K562 (cell line): ENCODE measurements at regions not wholly inside any gene's neighbourhood (a gene's known extent, or its start where the extent isn't known, plus 50 kb on each side); places are given as distances from the start of the nearest gene placed in this dataset.

Experiments
- CBFA2T3 ChIP-seq: fragments of 450-650 bp; IDR thresholded peaks from 2 replicates; pipeline ENCODE4 v1.6.1; 2017
- CHAMP1 ChIP-seq: fragments of 450-650 bp; IDR thresholded peaks from 2 replicates; pipeline ENCODE4 v1.6.1; 2016; ENCODE audit warnings: mild to moderate bottlenecking
- CSDE1 ChIP-seq, 2 experiments: fragments of 450-650 bp; IDR thresholded peaks; 2 replicates each; pipeline ENCODE4 v1.6.1; 2016; ENCODE audit warnings: mild to moderate bottlenecking in 1 of 2
- GABPB1 ChIP-seq: sonication (generic); formaldehyde crosslinking; IDR thresholded peaks from 2 replicates; pipeline ENCODE4 v1.8.0; 2022; ENCODE audit warnings: mild to moderate bottlenecking, missing genetic modification reagents
- HDAC8 ChIP-seq: fragments of 450-650 bp; IDR thresholded peaks from 2 replicates; pipeline ENCODE4 v1.6.1; 2016; ENCODE audit warnings: mild to moderate bottlenecking, missing genetic modification characterization, moderate library complexity, missing compliant biosample characterization
- JUND ChIP-seq, 2 experiments: IDR thresholded peaks; 2 replicates in 1 of 2; 3 replicates in 1 of 2; pipeline ENCODE4 v1.6.1; 2011; ENCODE audit warnings: borderline replicate concordance in 2 of 2, low read depth in 2 of 2, low read length in 2 of 2, improper control_type of control experiment in 1 of 2, missing biosample characterization in 1 of 2, missing genetic modification characterization in 1 of 2, missing genetic modification reagents in 1 of 2
- MCM7 ChIP-seq, 2 experiments: fragments of 450-650 bp; IDR thresholded peaks; 2 replicates each; pipeline ENCODE4 v1.6.1; 2016 to 2018
- MIER1 ChIP-seq: fragments of 450-650 bp; IDR thresholded peaks from 2 replicates; pipeline ENCODE4 v1.6.1; 2016; ENCODE audit warnings: antibody characterized with exemption, mild to moderate bottlenecking, low read depth
- MTA3 ChIP-seq: fragments of 450-650 bp; formaldehyde crosslinking; IDR thresholded peaks from 2 replicates; pipeline ENCODE4 v1.6.1; 2017; ENCODE audit warnings: mild to moderate bottlenecking, borderline replicate concordance
- SRSF1 ChIP-seq: fragments of 200-400 bp; formaldehyde crosslinking; IDR thresholded peaks from 2 replicates; pipeline ENCODE4 v1.6.1; 2017; ENCODE audit warnings: mild to moderate bottlenecking, low read depth, low read length, moderate library complexity
- TCF3 ChIP-seq: sonication (generic); formaldehyde crosslinking; IDR thresholded peaks from 2 replicates; pipeline ENCODE4 v1.4.0; 2020; ENCODE audit warnings: mild to moderate bottlenecking, missing genetic modification reagents
- ZBTB43 ChIP-seq: sonication (generic); formaldehyde crosslinking; IDR thresholded peaks from 2 replicates; pipeline ENCODE4 v1.8.0; 2023; ENCODE audit warnings: mild to moderate bottlenecking, missing genetic modification reagents
- ZNF431 ChIP-seq: sonication (generic); formaldehyde crosslinking; IDR thresholded peaks from 2 replicates; pipeline ENCODE4 v1.8.0; 2022; ENCODE audit warnings: mild to moderate bottlenecking, missing genetic modification reagents
- ZNF830 ChIP-seq: fragments of 250-450 bp; sonication (Bioruptor Pico); IDR thresholded peaks from 2 replicates; pipeline ENCODE4 v1.5.0; 2021; ENCODE audit warnings: mild to moderate bottlenecking
- TF ChIP-seq, protein P1 (sequence below), 2 experiments: fragments of 450-650 bp in 1 of 2; sonication (generic) in 1 of 2; formaldehyde crosslinking in 1 of 2; IDR thresholded peaks in 1 of 2; conservative IDR thresholded peaks in 1 of 2; 2 replicates each; pipeline versions ENCODE4 v1.6.1 to v1.8.1; 2016 to 2023; ENCODE audit warnings: mild to moderate bottlenecking in 2 of 2, moderate library complexity in 2 of 2, inconsistent platforms in 1 of 2, missing genetic modification reagents in 1 of 2
- TF ChIP-seq, protein P2 (sequence below): sonication (generic); formaldehyde crosslinking; IDR thresholded peaks from 2 replicates; pipeline ENCODE4 v1.8.1; 2022; ENCODE audit warnings: missing genetic modification reagents
- TF ChIP-seq, protein P3 (sequence below): fragments of 450-650 bp; formaldehyde crosslinking; IDR thresholded peaks from 2 replicates; pipeline ENCODE4 v1.4.0; 2022; ENCODE audit warnings: mild to moderate bottlenecking, moderate library complexity

DNA sequence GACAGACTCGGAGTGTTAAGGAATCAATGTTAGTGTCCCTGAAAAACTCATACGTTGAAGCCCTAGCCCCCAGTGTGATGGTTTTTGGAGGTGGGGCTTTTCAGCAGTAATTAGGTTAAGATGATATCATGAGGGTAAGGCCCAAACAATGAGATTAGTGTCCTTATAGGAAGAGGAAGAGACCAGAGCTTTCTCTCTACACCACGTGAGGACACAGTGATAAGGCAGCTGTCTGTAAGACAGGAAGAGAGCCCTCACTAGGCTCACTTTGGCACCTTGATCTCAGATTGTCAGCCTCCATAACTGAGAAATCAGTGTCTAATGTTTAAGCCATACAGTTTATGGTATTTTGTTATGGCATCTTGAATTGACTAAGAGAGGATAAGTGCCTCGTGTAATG, 403.2 kb downstream of the NPIPA7 start (continued):
- no peak for TF ChIP-seq ZBTB43
- TF ChIP-seq CBFA2T3: peak; percentile 18; the same call in 1 of the 2 replicates
- no peak for TF ChIP-seq SRSF1
- TF ChIP-seq, protein P1, sequence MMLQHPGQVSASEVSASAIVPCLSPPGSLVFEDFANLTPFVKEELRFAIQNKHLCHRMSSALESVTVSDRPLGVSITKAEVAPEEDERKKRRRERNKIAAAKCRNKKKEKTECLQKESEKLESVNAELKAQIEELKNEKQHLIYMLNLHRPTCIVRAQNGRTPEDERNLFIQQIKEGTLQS (IDR thresholded peaks at IDR 0.05): no peak
- TF ChIP-seq, protein P1 (CRISPR knock-in tag; conservative IDR thresholded peaks at IDR 0.05): no peak
- TF ChIP-seq, protein P2, sequence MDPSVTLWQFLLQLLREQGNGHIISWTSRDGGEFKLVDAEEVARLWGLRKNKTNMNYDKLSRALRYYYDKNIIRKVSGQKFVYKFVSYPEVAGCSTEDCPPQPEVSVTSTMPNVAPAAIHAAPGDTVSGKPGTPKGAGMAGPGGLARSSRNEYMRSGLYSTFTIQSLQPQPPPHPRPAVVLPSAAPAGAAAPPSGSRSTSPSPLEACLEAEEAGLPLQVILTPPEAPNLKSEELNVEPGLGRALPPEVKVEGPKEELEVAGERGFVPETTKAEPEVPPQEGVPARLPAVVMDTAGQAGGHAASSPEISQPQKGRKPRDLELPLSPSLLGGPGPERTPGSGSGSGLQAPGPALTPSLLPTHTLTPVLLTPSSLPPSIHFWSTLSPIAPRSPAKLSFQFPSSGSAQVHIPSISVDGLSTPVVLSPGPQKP (CRISPR knock-in tag): no peak
- no peak for TF ChIP-seq JUND (IDR thresholded peaks at IDR 0.05; ENCODE audit: borderline replicate concordance, low read depth, low read length)
- TF ChIP-seq JUND (tag; IDR thresholded peaks at IDR 0.05; ENCODE audit: borderline replicate concordance, low read depth, low read length): no peak
- no peak for TF ChIP-seq TCF3
- TF ChIP-seq HDAC8 (tag): no peak
- TF ChIP-seq CHAMP1: no peak
- TF ChIP-seq MIER1: no peak
- TF ChIP-seq MCM7 (IDR thresholded peaks at IDR 0.05): no peak
- TF ChIP-seq CSDE1 (IDR thresholded peaks at IDR 0.05): no peak
- TF ChIP-seq, protein P3, sequence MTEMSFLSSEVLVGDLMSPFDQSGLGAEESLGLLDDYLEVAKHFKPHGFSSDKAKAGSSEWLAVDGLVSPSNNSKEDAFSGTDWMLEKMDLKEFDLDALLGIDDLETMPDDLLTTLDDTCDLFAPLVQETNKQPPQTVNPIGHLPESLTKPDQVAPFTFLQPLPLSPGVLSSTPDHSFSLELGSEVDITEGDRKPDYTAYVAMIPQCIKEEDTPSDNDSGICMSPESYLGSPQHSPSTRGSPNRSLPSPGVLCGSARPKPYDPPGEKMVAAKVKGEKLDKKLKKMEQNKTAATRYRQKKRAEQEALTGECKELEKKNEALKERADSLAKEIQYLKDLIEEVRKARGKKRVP (CRISPR knock-in tag): no peak
- TF ChIP-seq GABPB1 (CRISPR knock-in tag): no peak
- TF ChIP-seq MTA3: no peak
- no peak for TF ChIP-seq ZNF830 (CRISPR knock-in tag)
- TF ChIP-seq ZNF431 (CRISPR knock-in tag): no peak
